Putamen (tissue), 1 donor: ENCODE measurements at regions not wholly inside any gene's neighbourhood (a gene's known extent, or its start where the extent isn't known, plus 50 kb on each side); places are given as distances from the start of the nearest gene placed in this dataset.

Experiments used
- DNase-seq: peaks from one replicate; pipeline ENCODE4 v3.0.0-alpha.2; 2016; ENCODE audit warnings: low spot score

DNA sequence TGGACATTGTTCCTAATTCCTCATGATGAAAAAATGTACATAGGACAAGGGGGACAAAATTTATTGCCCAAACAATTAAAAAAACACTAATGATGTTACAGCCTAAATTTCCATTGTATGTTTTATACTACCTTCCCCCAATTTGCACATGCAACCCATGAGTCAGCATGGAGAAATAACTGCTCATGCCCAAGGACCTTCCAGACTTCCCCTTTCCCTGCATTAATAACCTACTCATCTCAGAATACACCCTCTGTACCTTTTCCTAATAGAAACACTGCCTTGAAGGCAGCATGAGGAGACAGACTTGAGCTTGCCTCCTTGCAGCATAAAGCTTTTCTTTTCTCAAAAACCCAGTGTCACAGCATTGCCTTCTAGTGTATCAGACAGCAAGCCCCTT, 2402.8 kb downstream of the TP53TG3F start:
- no peak for DNase-seq

DNA sequence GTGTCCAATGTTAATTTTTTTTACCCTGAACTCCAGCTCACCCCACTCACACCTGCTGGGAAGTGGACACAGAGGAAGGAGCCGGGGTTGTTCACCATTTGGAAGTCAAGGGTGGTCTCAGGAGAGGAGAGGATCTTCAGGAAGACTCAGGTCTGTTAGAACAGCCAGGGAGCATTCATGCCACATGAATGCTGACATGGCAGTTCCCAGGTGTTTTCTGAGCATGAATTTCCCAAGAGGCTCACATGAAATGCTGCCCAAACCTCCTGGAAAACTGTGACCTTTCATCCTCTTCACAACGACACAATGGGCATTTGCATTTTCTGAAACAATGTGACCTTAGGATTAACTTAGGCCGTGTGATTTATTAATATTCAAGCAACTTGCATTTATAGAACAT, 2409.2 kb downstream of the TP53TG3F start:
- DNase-seq, result no peak

- no peak for DNase-seq
These were observed 2414.1 kb downstream of the TP53TG3F start for GRCh38 chr16:35873472-35873871.

GRCh38 chr16:35881654-35882053, 2422.2 kb downstream of the TP53TG3F start:
- no peak for DNase-seq

DNA sequence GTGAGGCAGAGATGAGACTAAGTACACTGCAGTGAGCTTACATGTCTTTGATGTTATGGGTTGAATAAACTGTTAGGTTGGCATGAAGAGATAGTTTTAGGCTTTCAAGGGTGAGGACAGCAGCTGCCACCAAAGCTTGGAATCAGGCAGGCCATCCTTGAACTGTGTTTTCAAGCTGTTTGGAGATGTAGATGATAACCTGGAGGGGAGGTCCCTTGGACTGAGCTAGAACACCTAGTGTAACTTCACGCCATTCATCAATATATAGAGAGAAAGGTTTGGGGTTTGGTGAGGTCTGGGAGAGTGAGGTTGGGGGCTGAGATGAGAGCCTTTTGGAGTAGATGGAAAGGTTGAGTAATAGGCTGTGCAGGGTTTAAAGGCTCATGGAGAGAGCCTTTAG, 2447.0 kb downstream of the TP53TG3F start:
- DNase-seq, result no peak

GRCh38 chr16:35908152-35908551, 2448.7 kb downstream of the TP53TG3F start:
- DNase-seq, result no peak

- no peak for DNase-seq
These were observed 2449.5 kb downstream of the TP53TG3F start for GRCh38 chr16:35908942-35909341.

GRCh38 chr16:35909351-35909954, 2450.0 kb downstream of the TP53TG3F start:
- no peak for DNase-seq

DNA sequence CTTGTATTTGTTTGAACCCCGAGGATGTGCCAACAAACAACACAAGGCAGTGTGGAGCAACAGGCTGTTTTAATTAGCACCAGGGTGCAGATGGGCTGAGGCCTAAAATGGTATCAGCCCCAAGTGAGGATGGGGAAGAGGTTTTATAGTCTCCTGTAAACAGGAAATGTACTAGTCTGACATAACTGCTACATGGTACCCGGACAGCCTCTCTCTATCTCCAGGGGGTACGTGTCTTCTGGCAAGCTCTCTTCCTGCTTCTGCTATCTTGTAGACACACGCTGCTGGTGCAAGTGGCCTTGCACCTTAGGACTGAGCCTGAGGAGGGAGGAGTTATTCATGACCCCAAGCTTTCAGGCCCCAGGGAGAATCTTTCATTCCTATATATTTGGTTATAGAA, 2451.0 kb downstream of the TP53TG3F start:
- DNase-seq, result no peak

DNA sequence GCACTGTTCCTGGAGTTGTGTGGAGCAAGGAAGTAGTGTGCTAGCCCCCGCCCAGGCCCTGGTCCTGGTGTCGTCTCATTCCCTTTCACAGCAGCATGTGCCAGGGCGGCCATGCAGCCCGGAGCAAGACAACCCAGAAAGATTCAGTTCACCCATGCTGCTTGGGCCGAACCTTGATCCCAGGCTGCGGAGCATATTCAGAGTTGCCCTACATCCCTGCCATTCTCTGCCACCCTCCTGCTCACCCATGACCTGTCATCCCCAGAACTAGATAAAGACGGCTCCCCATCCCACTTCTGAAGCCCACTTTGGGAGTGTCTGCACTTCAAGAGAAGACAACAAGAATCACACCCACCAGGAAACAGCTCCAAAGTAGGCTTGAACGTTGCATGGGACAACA, 2452.5 kb downstream of the TP53TG3F start:
- no peak for DNase-seq

- no peak for DNase-seq
These were observed 2472.3 kb downstream of the TP53TG3F start for GRCh38 chr16:35931722-35932121.
